BLaER1 (cell line): ENCODE measurements at regions not wholly inside any gene's neighbourhood (a gene's known extent, or its start where the extent isn't known, plus 50 kb on each side); places are given as distances from the start of the nearest gene placed in this dataset.

ENCODE experiments used
- H3K27ac ChIP-seq: shearing (Covaris generic); formaldehyde crosslinking; 2 replicates; pipeline ENCODE4 v1.8.1; 2022
- H3K27me3 ChIP-seq: shearing (Covaris generic); formaldehyde crosslinking; 2 replicates; pipeline ENCODE4 v1.8.1; 2022
- H3K36me3 ChIP-seq: shearing (Covaris generic); formaldehyde crosslinking; 2 replicates; pipeline ENCODE4 v1.8.1; 2022
- H3K4me1 ChIP-seq: shearing (Covaris generic); formaldehyde crosslinking; 2 replicates; pipeline ENCODE4 v1.8.1; 2022
- H3K4me2 ChIP-seq: shearing (Covaris generic); formaldehyde crosslinking; 2 replicates; pipeline ENCODE4 v1.8.1; 2022
- H3K4me3 ChIP-seq: shearing (Covaris generic); formaldehyde crosslinking; 2 replicates; pipeline ENCODE4 v1.8.1; 2022
- H3K9ac ChIP-seq: shearing (Covaris generic); formaldehyde crosslinking; 2 replicates; pipeline ENCODE4 v1.8.1; 2022
- H3K9me3 ChIP-seq: shearing (Covaris generic); formaldehyde crosslinking; 2 replicates; pipeline ENCODE4 v1.8.1; 2022
- H4K20me1 ChIP-seq: shearing (Covaris generic); formaldehyde crosslinking; 2 replicates; pipeline ENCODE4 v1.8.1; 2022
- Cebpa-rat ChIP-seq: shearing (Covaris generic); IDR thresholded peaks from 2 replicates; pipeline ENCODE4 v1.8.1; 2022

- no peak overlapping the region for H3K9ac ChIP-seq
- no peak overlapping the region for H3K4me2 ChIP-seq
- H4K20me1 ChIP-seq: no peaks in the 10 kb centered on the region
- H3K4me3 ChIP-seq: no peak overlapping the region
- no peaks in the 10 kb centered on the region for H3K27me3 ChIP-seq
- no peak overlapping the region for H3K27ac ChIP-seq
- no peak for TF ChIP-seq Cebpa-rat
- no peaks in the 10 kb centered on the region for H3K9me3 ChIP-seq
- no peaks in the 10 kb centered on the region for H3K4me1 ChIP-seq
- no peaks in the 10 kb centered on the region for H3K36me3 ChIP-seq
Measured at GRCh38 chr7:84535580-84536270, 341.1 kb upstream of the SEMA3A start.

- no peak overlapping the region for H3K4me3 ChIP-seq
- no peak for TF ChIP-seq Cebpa-rat
- no peaks in the 10 kb centered on the region for H3K9me3 ChIP-seq
- no peaks in the 10 kb centered on the region for H3K4me1 ChIP-seq
- no peaks in the 10 kb centered on the region for H4K20me1 ChIP-seq
- no peak overlapping the region for H3K27ac ChIP-seq
- no peaks in the 10 kb centered on the region for H3K36me3 ChIP-seq
- H3K4me2 ChIP-seq: no peak overlapping the region
- no peak overlapping the region for H3K9ac ChIP-seq
- no peaks in the 10 kb centered on the region for H3K27me3 ChIP-seq
Measured at GRCh38 chr7:84533182-84533581, 338.6 kb upstream of the SEMA3A start.

GRCh38 chr7:84532196-84532595, 337.6 kb upstream of the SEMA3A start:
- Histone ChIP-seq H3K27me3 (no peaks in the 10 kb centered on the region), H3K9ac (no peak overlapping the region), H3K9me3 (no peaks in the 10 kb centered on the region), H4K20me1 (no peaks in the 10 kb centered on the region), H3K4me2 (no peak overlapping the region), H3K36me3 (no peaks in the 10 kb centered on the region), H3K27ac (no peak overlapping the region), H3K4me3 (no peak overlapping the region), H3K4me1 (peaks cover 5% of the 10 kb centered on the region)
- TF ChIP-seq Cebpa-rat: no peak

- H3K4me3 ChIP-seq: no peak overlapping the region
- H3K27ac ChIP-seq: no peak overlapping the region
- H4K20me1 ChIP-seq: no peaks in the 10 kb centered on the region
- no peak for TF ChIP-seq Cebpa-rat
- H3K9me3 ChIP-seq: no peaks in the 10 kb centered on the region
- no peaks in the 10 kb centered on the region for H3K36me3 ChIP-seq
- peaks cover 6% of the 10 kb centered on the region for H3K4me1 ChIP-seq
- no peaks in the 10 kb centered on the region for H3K27me3 ChIP-seq
- no peak overlapping the region for H3K9ac ChIP-seq
- H3K4me2 ChIP-seq: no peak overlapping the region
Measured at GRCh38 chr7:84529480-84530205, 335.1 kb upstream of the SEMA3A start.

- H3K4me2 ChIP-seq: no peak overlapping the region
- no peaks in the 10 kb centered on the region for H3K36me3 ChIP-seq
- H3K27ac ChIP-seq: no peak overlapping the region
- H3K9ac ChIP-seq: no peak overlapping the region
- no peaks in the 10 kb centered on the region for H3K27me3 ChIP-seq
- H4K20me1 ChIP-seq: no peaks in the 10 kb centered on the region
- no peak for TF ChIP-seq Cebpa-rat
- H3K4me1 ChIP-seq: peaks cover 6% of the 10 kb centered on the region
- no peaks in the 10 kb centered on the region for H3K9me3 ChIP-seq
- no peak overlapping the region for H3K4me3 ChIP-seq
Measured at GRCh38 chr7:84528756-84529479, 334.3 kb upstream of the SEMA3A start.

GRCh38 chr7:84524714-84525694, 330.4 kb upstream of the SEMA3A start:
- no peak for TF ChIP-seq Cebpa-rat
- Histone ChIP-seq H3K9me3 (no peaks in the 10 kb centered on the region), H3K4me3 (no peak overlapping the region), H3K9ac (no peak overlapping the region), H3K36me3 (no peaks in the 10 kb centered on the region), H3K4me1 (peaks cover 6% of the 10 kb centered on the region), H4K20me1 (no peaks in the 10 kb centered on the region), H3K4me2 (no peak overlapping the region), H3K27ac (no peak overlapping the region), H3K27me3 (no peaks in the 10 kb centered on the region)

- Histone ChIP-seq H3K4me3 (no peak overlapping the region), H3K27me3 (no peaks in the 10 kb centered on the region), H3K27ac (no peak overlapping the region), H3K9ac (no peak overlapping the region), H3K4me1 (no peaks in the 10 kb centered on the region), H3K36me3 (no peaks in the 10 kb centered on the region), H4K20me1 (no peaks in the 10 kb centered on the region), H3K4me2 (no peak overlapping the region), H3K9me3 (no peaks in the 10 kb centered on the region)
- TF ChIP-seq Cebpa-rat: no peak
Measured at GRCh38 chr7:84513061-84513460, 318.5 kb upstream of the SEMA3A start.

- no peak for TF ChIP-seq Cebpa-rat
- H3K9ac ChIP-seq: no peak overlapping the region
- no peaks in the 10 kb centered on the region for H3K9me3 ChIP-seq
- H3K27ac ChIP-seq: no peak overlapping the region
- no peak overlapping the region for H3K4me3 ChIP-seq
- no peaks in the 10 kb centered on the region for H3K36me3 ChIP-seq
- H3K4me1 ChIP-seq: no peaks in the 10 kb centered on the region
- no peaks in the 10 kb centered on the region for H4K20me1 ChIP-seq
- no peaks in the 10 kb centered on the region for H3K27me3 ChIP-seq
- no peak overlapping the region for H3K4me2 ChIP-seq
Measured at GRCh38 chr7:84512055-84512454, 317.5 kb upstream of the SEMA3A start.

GRCh38 chr7:84510505-84510904, 315.9 kb upstream of the SEMA3A start:
- Histone ChIP-seq H3K36me3 (no peaks in the 10 kb centered on the region), H3K27ac (no peak overlapping the region), H3K4me2 (no peak overlapping the region), H3K9me3 (no peaks in the 10 kb centered on the region), H3K27me3 (no peaks in the 10 kb centered on the region), H4K20me1 (no peaks in the 10 kb centered on the region), H3K4me3 (no peak overlapping the region), H3K9ac (no peak overlapping the region), H3K4me1 (no peaks in the 10 kb centered on the region)
- no peak for TF ChIP-seq Cebpa-rat
